ENCODE measurements at regions not wholly inside any gene's neighbourhood (a gene's known extent, or its start where the extent isn't known, plus 50 kb on each side); places are given as distances from the start of the nearest gene placed in this dataset.

GRCh38 chr11:81907996-81908395, 825.7 kb downstream of the FAM181B start:
- H3K27ac ChIP-seq (ENCODE audit: control insufficient read depth, insufficient read depth) = no peak overlapping the region
- intact Hi-C loops (cut with micrococcal nuclease; ENCODE audit: unreplicated experiment) (no loop called here), in situ Hi-C loops (cut with MboI) (no loop called here)
- no peak overlapping the region for H2AFZ ChIP-seq (ENCODE audit: control insufficient read depth, low read depth, low read length)
- no peaks in the 10 kb centered on the region for H3K36me3 ChIP-seq (ENCODE audit: control insufficient read depth in 2 of 2, insufficient read depth in 2 of 2, low read length in 1 of 2)
- ChIA-PET POLR2A (no interaction called here), RAD21 (ENCODE audit: unreplicated experiment) (no interaction called here), SMC1A (ENCODE audit: uncharacterized antibody, unreplicated experiment) (no interaction called here), CTCF (no interaction called here)
- H3K27me3 ChIP-seq (replicated peaks in 1 of 2; ENCODE audit: control insufficient read depth in 2 of 2, insufficient read depth in 2 of 2, low read length in 1 of 2) = no peaks in the 10 kb centered on the region; a peak in 1 of 4 replicates
- no peak overlapping the region for H3K4me3 ChIP-seq
- no peak overlapping the region for H3K9ac ChIP-seq (ENCODE audit: control insufficient read depth, insufficient read depth, low read length)
- WGBS (ENCODE audit: insufficient coverage, insufficient replicate concordance, low lambda C conversion rate, missing lambda C conversion rate) = 4% methylated on average over 2 of the region's 2 CpGs
- no TSS peak for BruUV-seq (replicated peaks)
- no peak for TF ChIP-seq NR2F1 (conservative IDR thresholded peaks at IDR 0.05)
- no peak for TF ChIP-seq NR2C2 (IDR thresholded peaks at IDR 0.05; ENCODE audit: borderline replicate concordance, control insufficient read depth, insufficient read length, low read depth)
- TF ChIP-seq PRDM15 (CRISPR knock-in tag; IDR thresholded peaks at IDR 0.05) = no peak
- TF ChIP-seq, protein P1, sequence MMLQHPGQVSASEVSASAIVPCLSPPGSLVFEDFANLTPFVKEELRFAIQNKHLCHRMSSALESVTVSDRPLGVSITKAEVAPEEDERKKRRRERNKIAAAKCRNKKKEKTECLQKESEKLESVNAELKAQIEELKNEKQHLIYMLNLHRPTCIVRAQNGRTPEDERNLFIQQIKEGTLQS (IDR thresholded peaks at IDR 0.05; ENCODE audit: borderline replicate concordance, extremely low read depth, low read depth, low read length) = no peak
- TF ChIP-seq STAT3 (IDR thresholded peaks at IDR 0.05; ENCODE audit: low read depth, low read length) = no peak
- TF ChIP-seq PAX8 (IDR thresholded peaks at IDR 0.05) = no peak
- TF ChIP-seq, protein P2, sequence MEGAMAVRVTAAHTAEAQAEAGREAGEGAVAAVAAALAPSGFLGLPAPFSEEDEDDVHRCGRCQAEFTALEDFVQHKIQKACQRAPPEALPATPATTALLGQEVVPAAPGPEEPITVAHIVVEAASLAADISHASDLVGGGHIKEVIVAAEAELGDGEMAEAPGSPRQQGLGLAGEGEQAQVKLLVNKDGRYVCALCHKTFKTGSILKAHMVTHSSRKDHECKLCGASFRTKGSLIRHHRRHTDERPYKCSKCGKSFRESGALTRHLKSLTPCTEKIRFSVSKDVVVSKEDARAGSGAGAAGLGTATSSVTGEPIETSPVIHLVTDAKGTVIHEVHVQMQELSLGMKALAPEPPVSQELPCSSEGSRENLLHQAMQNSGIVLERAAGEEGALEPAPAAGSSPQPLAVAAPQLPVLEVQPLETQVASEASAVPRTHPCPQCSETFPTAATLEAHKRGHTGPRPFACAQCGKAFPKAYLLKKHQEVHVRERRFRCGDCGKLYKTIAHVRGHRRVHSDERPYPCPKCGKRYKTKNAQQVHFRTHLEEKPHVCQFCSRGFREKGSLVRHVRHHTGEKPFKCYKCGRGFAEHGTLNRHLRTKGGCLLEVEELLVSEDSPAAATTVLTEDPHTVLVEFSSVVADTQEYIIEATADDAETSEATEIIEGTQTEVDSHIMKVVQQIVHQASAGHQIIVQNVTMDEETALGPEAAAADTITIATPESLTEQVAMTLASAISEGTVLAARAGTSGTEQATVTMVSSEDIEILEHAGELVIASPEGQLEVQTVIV (IDR thresholded peaks at IDR 0.05; ENCODE audit: borderline replicate concordance, partially characterized antibody) = no peak
- TF ChIP-seq POLR2AphosphoS2 (IDR thresholded peaks at IDR 0.05; ENCODE audit: low read depth, low read length) = no peak
- TF ChIP-seq SMAD1 (IDR thresholded peaks at IDR 0.05; ENCODE audit: low read depth, partially characterized antibody) = no peak
- no peak for TF ChIP-seq BMI1 (IDR thresholded peaks at IDR 0.05; ENCODE audit: borderline replicate concordance)
- no peak for TF ChIP-seq CHD2 (IDR thresholded peaks at IDR 0.05; ENCODE audit: borderline replicate concordance, low read depth, low read length)
- no peak for TF ChIP-seq POLR2A (IDR thresholded peaks at IDR 0.05; ENCODE audit: low read depth, low read length)
- TF ChIP-seq NFYA (IDR thresholded peaks at IDR 0.05; ENCODE audit: borderline replicate concordance, low read depth, low read length) = no peak
- TF ChIP-seq ASH2L (IDR thresholded peaks at IDR 0.05; ENCODE audit: borderline replicate concordance, low read depth) = no peak
- H3K4me1 ChIP-seq (ENCODE audit: control insufficient read depth, insufficient read depth, low read length) = no peaks in the 10 kb centered on the region
- DNase-seq (ENCODE audit: low read depth, low spot score) = no peak
- ATAC-seq = no peak
- H4K20me1 ChIP-seq (ENCODE audit: control insufficient read depth, insufficient read depth) = no peaks in the 10 kb centered on the region
- no peak for FAIRE-seq
- H3K79me2 ChIP-seq (ENCODE audit: control insufficient read depth, insufficient read depth, low read length) = no peaks in the 10 kb centered on the region
- no peaks in the 10 kb centered on the region for H3K9me3 ChIP-seq (replicated peaks; ENCODE audit: control insufficient read depth, insufficient read depth, low read length)
- no peak overlapping the region for H3K4me2 ChIP-seq (ENCODE audit: control insufficient read depth, insufficient read depth)
